Brain microvascular endothelial cell (primary cell): ENCODE measurements at regions not wholly inside any gene's neighbourhood (a gene's known extent, or its start where the extent isn't known, plus 50 kb on each side); places are given as distances from the start of the nearest gene placed in this dataset.
"Not testable (repeated sequence)": the region's sequence is repeated elsewhere in the genome, so short reads cannot be mapped to it uniquely, and the experiment has no call there.

Source experiments
- DNase-seq: peaks from one replicate; pipeline ENCODE4 v3.0.0-alpha.2; 2020
- H3K27ac ChIP-seq: fragments of 250-450 bp; sonication (Bioruptor Pico); 2 replicates; pipeline ENCODE4 v1.5.1; 2020; ENCODE audit warnings: mild to moderate bottlenecking, moderate library complexity
- H3K27me3 ChIP-seq: fragments of 250-450 bp; sonication (Bioruptor Pico); replicated peaks from 2 replicates; pipeline ENCODE4 v1.5.1; 2020; ENCODE audit warnings: mild to moderate bottlenecking
- H3K36me3 ChIP-seq: fragments of 250-450 bp; sonication (Bioruptor Pico); replicated peaks from 2 replicates; pipeline ENCODE4 v1.5.1; 2020; ENCODE audit warnings: mild to moderate bottlenecking
- H3K4me3 ChIP-seq: 2 replicates; pipeline ENCODE4 v1.5.1; 2011; ENCODE audit warnings: low read depth, mild to moderate bottlenecking, control low read depth, low read length, moderate library complexity
- in situ Hi-C: cut with HindIII; loops from 2 replicates; pipeline ENCODE4 v1.10.0; 2017; ENCODE audit warnings: low sequenced_read_pairs, low pct_ligation_motif_present
- TF ChIP-seq, protein P1 (sequence below): IDR thresholded peaks from 2 replicates; pipeline ENCODE4 v1.5.1; 2011; ENCODE audit warnings: low read depth, mild to moderate bottlenecking, moderate library complexity, low read length, control low read depth, inconsistent platforms; ENCODE audit errors: missing control alignments

DNA sequence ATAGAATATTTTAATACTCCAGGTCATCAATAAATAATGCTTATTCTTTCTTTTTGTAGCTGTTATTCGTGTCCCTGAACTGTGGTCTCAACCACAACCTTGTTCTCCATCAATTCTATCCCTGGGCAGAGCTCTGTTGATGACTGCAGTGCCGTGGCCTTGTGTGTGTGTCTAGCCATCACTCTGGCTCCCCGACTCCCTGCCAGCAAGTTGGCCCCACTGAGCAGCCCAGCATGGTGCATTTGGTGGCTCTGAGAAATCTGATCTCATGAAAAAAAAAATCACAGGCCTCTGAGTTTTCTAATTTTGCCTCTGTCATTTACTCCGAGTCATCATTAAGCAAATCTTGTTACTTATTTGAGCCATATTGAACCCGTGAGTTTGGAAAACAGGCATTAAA lies 164.7 kb downstream of the GOLGA6L6 start:
- in situ Hi-C loops, result no loop called here
- TF ChIP-seq, protein P1, sequence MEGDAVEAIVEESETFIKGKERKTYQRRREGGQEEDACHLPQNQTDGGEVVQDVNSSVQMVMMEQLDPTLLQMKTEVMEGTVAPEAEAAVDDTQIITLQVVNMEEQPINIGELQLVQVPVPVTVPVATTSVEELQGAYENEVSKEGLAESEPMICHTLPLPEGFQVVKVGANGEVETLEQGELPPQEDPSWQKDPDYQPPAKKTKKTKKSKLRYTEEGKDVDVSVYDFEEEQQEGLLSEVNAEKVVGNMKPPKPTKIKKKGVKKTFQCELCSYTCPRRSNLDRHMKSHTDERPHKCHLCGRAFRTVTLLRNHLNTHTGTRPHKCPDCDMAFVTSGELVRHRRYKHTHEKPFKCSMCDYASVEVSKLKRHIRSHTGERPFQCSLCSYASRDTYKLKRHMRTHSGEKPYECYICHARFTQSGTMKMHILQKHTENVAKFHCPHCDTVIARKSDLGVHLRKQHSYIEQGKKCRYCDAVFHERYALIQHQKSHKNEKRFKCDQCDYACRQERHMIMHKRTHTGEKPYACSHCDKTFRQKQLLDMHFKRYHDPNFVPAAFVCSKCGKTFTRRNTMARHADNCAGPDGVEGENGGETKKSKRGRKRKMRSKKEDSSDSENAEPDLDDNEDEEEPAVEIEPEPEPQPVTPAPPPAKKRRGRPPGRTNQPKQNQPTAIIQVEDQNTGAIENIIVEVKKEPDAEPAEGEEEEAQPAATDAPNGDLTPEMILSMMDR, result no peak

DNA sequence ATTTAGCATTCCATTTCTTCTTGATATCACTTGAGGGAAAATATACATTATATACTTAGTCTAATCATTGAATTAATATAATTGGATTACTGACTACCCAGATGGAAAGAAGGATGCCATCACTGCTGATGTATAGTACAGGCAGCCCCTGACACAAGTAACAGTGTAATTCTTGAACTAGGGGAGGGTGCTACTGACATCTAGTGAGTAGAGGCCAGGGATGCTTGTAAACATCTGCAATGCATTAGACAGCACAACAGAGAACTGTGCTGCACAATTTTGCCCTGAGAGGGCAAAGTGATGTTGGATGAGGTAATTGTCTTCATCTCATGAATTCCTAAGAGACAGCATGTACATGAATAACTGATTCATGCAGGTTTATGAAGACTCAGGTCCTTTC lies 169.2 kb downstream of the GOLGA6L6 start:
- in situ Hi-C loops, H3K4me3 ChIP-seq, H3K27me3 ChIP-seq, DNase-seq, H3K36me3 ChIP-seq, H3K27ac ChIP-seq: not testable (repeated sequence)

More for the DNA sequence above, 164.7 kb downstream of the GOLGA6L6 start:
- Histone ChIP-seq H3K27me3 (no peaks in the 10 kb centered on the region), H3K27ac (no peak overlapping the region), H3K4me3 (no peak overlapping the region), H3K36me3 (no peaks in the 10 kb centered on the region)
- no peak for DNase-seq

DNA sequence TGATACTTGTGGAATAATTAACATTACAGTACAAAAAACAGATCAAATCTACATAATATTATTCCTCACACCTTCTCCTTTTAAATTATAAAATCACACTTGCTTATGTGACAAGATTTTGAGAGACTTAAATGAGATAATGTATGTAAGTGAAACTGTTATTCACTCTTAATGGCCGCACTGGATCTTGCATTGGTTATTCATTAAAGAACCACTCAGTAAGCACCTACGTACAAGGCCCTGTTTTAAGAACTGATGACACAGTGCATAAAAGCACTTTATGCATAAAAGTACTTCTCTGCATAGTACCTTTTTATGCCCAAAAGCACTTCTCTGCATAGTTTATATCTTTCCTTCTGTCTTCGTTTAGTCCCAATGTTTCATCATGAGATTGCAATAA lies 172.1 kb downstream of the GOLGA6L6 start:
- TF ChIP-seq, protein P1, result no peak
- H3K4me3 ChIP-seq, result no peak overlapping the region
- no peaks in the 10 kb centered on the region for H3K27me3 ChIP-seq
- no peak overlapping the region for H3K27ac ChIP-seq
- H3K36me3 ChIP-seq, result no peaks in the 10 kb centered on the region
- no peak for DNase-seq
- in situ Hi-C loops, result no loop called here

DNA sequence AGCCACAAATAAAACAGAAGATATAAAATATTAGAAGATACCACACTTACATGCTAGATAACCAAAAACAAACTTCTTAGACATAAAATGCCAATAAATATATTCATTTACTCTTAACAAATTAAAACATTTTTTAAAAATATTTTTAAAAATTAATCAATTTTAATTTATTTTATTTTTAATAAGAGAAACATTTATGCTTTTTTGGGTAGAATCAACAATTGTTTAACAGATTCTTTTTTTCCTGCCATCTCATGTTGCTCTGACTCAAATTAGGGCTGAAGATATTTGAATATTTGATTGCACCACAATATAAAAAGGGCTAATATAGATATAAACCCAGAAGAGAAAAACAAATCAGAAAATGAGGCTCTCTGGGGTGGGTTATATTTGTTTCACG lies 172.6 kb downstream of the GOLGA6L6 start:
- no peaks in the 10 kb centered on the region for H3K36me3 ChIP-seq
- DNase-seq, result no peak
- no peak overlapping the region for H3K4me3 ChIP-seq
- TF ChIP-seq, protein P1, result no peak
- in situ Hi-C loops, result no loop called here
- H3K27me3 ChIP-seq, result no peaks in the 10 kb centered on the region
- H3K27ac ChIP-seq, result no peak overlapping the region

DNA sequence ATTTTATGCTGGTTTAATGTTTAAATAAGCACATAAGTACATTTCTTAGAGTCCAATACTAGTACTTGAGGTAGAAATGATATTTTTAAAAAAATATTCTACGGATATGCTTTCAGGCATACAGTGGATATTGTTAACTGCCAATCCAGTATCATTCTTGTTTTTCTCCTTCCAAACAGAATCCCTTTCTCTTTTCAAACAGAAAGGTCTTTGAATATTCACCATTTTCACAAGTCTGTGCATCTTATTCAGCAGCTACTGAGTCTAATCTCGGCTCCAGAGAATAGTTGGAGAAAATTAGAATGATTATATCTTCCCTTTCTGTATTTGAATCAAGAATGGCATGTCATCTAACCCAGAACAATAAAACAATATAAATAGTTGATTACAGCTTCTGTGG lies 174.5 kb downstream of the GOLGA6L6 start:
- Histone ChIP-seq H3K4me3 (no peak overlapping the region), H3K27me3 (no peaks in the 10 kb centered on the region), H3K27ac (no peak overlapping the region), H3K36me3 (no peaks in the 10 kb centered on the region)
- no peak for DNase-seq
- in situ Hi-C loops, result no loop called here
- TF ChIP-seq, protein P1, result no peak

DNA sequence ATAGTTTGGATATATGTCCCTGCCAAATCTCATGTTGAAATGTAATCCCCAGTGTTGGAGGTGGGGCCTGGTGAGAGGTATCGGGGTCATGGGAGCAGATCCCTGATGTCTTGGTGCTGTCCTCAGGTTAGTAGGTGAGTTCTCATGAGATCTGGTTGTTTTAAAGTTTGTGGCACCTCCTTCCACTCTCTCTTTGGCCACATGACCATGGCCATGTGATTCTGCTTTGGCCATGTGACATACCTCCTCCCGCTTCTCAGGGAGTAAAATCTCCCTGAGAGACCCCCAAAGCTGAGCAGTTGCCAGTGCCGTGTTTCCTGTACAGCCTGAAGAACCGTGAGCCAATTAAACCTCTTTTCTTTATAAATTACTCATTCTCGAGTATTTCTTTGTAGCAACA lies 178.0 kb downstream of the GOLGA6L6 start:
- in situ Hi-C loops, H3K27ac ChIP-seq, H3K4me3 ChIP-seq, H3K36me3 ChIP-seq, H3K27me3 ChIP-seq, DNase-seq: not testable (repeated sequence)

DNA sequence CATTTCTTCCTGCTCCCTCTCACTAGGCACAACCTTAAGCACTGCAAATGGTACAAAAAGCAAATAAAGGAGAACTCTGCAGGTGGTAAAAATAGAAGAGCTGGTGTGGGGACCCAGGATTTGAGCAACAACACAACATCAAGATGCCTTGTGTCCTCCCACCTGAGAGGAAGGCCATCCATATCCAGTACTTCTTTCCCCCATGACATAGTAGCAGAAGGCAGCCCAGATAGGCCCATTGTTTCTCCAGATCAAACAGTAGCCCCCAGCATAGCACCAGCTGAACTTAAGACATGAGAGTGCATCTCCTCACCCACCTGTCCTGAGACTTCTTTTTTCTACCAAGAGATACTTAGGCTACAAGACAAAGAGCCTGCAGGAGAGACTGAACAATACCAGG lies 180.5 kb downstream of the GOLGA6L6 start:
- no peaks in the 10 kb centered on the region for H3K27me3 ChIP-seq
- in situ Hi-C loops, result no loop called here
- TF ChIP-seq, protein P1, result no peak
- no peak overlapping the region for H3K4me3 ChIP-seq
- H3K36me3 ChIP-seq, result no peaks in the 10 kb centered on the region
- no peak overlapping the region for H3K27ac ChIP-seq
- DNase-seq, result no peak
